ENCODE measurements at regions not wholly inside any gene's neighbourhood (a gene's known extent, or its start where the extent isn't known, plus 50 kb on each side); places are given as distances from the start of the nearest gene placed in this dataset.

DNA sequence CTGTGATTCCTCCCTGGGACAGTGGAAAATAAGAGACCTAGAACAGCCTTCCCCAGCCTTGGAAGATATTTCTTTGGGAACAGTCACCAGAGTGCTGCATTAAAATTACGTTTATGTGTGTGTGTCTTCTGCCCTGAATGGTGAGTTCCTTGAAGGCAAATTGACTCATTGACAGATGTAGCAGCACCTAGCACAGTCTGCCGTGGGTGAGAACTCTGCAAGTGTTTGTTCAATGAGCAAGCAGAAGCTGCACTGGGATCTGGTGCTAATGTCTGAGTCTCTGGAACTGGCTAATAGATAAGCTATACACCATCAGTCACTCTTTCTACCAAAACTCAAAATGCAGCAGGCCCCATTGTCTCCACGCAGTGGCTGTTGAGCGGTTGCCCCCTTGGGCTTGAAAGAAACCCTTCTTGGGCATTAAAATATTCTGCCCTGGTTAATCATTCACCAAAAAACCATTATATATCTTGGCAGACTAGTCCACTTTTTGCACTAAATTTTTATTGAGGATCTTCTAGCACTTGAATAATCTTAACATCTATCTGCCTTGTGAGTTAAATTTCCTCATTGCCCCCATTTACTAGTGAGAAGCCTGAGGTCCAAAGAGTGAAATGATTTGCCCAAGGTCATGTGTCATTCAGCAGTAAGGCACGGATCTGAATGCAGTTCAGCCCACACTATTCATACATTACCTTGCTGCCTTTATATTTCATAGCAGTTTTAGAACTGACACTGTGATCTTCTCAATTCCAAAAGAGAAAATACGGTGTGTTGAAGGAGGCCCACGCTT lies 87.8 kb upstream of the GALNT18 start:
- intact Hi-C loops (cut with micrococcal nuclease; ENCODE audit: unreplicated experiment) = no loop called here
- Histone ChIP-seq H3K79me2 (ENCODE audit: insufficient read depth, low read length) (no peaks in the 10 kb centered on the region), H3K4me3 (replicated peaks in 1 of 3; ENCODE audit: insufficient read depth in 1 of 3, low read depth in 2 of 3, low read length in 3 of 3) (no peak overlapping the region), H3K27me3 (ENCODE audit: control insufficient read depth in 1 of 2, insufficient read depth in 2 of 2, low read length in 2 of 2) (peaks cover 1 to 16% of the 10 kb centered on the region in 2 experiments; a peak in 3 of 5 replicates), H3K9me3 (ENCODE audit: low read length) (no peaks in the 10 kb centered on the region), H3K4me2 (ENCODE audit: low read depth, low read length) (no peak overlapping the region), H3K36me3 (replicated peaks in 1 of 2; ENCODE audit: control insufficient read depth in 1 of 2, insufficient read depth in 2 of 2, low read length in 2 of 2) (no peaks in the 10 kb centered on the region), H2AFZ (ENCODE audit: low read length) (no peak overlapping the region), H4K20me1 (ENCODE audit: insufficient read depth, low read length) (no peaks in the 10 kb centered on the region), H3K9ac (ENCODE audit: insufficient read depth, low read depth, low read length) (no peak overlapping the region), H3K4me1 (ENCODE audit: insufficient read depth, low read length) (no peaks in the 10 kb centered on the region), H3K27ac (ENCODE audit: extremely low read length, insufficient read depth, low read length) (no peak overlapping the region)
- FAIRE-seq (no peak), ATAC-seq (no peak), DNase-seq (ENCODE audit: low spot score) (no peak)
- in situ Hi-C loops (cut with HindIII; ENCODE audit: extremely low pct_ligation_motif_present, low pct_unique_long_range_greater_than_20kb) = no loop called here
- 13% methylated on average over 7 of the region's 7 CpGs for WGBS (ENCODE audit: low lambda C conversion rate)
- ChIA-PET POLR2A (no interaction called here), CTCF (ENCODE audit: low intra/inter-chr PET ratio, low total read pairs) (no interaction called here)
- TF ChIP-seq CBX2 (IDR thresholded peaks at IDR 0.05; ENCODE audit: low read depth, low read length) (no peak), CBX2 (CRISPR knock-in tag; IDR thresholded peaks at IDR 0.05; ENCODE audit: low read depth) (no peak), KLF12 (CRISPR knock-in tag; IDR thresholded peaks at IDR 0.05; ENCODE audit: borderline replicate concordance) (no peak), ZNF713 (CRISPR knock-in tag; IDR thresholded peaks at IDR 0.05) (no peak), SALL1 (CRISPR knock-in tag; IDR thresholded peaks at IDR 0.05) (no peak), XRCC5 (optimal IDR thresholded peaks at IDR 0.05; ENCODE audit: low read length) (no peak), RELA (CRISPR knock-in tag; IDR thresholded peaks at IDR 0.05) (no peak), ZNF672 (CRISPR knock-in tag; IDR thresholded peaks at IDR 0.05) (no peak), PCBP2 (optimal IDR thresholded peaks at IDR 0.05; ENCODE audit: low read depth, low read length, poor library complexity, severe bottlenecking) (no peak), ONECUT2 (CRISPR knock-in tag; IDR thresholded peaks at IDR 0.05) (no peak), ZNF446 (CRISPR knock-in tag; IDR thresholded peaks at IDR 0.05) (no peak)
- TF ChIP-seq, protein P1, sequence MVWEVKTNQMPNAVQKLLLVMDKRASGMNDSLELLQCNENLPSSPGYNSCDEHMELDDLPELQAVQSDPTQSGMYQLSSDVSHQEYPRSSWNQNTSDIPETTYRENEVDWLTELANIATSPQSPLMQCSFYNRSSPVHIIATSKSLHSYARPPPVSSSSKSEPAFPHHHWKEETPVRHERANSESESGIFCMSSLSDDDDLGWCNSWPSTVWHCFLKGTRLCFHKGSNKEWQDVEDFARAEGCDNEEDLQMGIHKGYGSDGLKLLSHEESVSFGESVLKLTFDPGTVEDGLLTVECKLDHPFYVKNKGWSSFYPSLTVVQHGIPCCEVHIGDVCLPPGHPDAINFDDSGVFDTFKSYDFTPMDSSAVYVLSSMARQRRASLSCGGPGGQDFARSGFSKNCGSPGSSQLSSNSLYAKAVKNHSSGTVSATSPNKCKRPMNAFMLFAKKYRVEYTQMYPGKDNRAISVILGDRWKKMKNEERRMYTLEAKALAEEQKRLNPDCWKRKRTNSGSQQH (CRISPR knock-in tag; IDR thresholded peaks at IDR 0.05; ENCODE audit: low read depth) = no peak
- TF ChIP-seq, protein P2, sequence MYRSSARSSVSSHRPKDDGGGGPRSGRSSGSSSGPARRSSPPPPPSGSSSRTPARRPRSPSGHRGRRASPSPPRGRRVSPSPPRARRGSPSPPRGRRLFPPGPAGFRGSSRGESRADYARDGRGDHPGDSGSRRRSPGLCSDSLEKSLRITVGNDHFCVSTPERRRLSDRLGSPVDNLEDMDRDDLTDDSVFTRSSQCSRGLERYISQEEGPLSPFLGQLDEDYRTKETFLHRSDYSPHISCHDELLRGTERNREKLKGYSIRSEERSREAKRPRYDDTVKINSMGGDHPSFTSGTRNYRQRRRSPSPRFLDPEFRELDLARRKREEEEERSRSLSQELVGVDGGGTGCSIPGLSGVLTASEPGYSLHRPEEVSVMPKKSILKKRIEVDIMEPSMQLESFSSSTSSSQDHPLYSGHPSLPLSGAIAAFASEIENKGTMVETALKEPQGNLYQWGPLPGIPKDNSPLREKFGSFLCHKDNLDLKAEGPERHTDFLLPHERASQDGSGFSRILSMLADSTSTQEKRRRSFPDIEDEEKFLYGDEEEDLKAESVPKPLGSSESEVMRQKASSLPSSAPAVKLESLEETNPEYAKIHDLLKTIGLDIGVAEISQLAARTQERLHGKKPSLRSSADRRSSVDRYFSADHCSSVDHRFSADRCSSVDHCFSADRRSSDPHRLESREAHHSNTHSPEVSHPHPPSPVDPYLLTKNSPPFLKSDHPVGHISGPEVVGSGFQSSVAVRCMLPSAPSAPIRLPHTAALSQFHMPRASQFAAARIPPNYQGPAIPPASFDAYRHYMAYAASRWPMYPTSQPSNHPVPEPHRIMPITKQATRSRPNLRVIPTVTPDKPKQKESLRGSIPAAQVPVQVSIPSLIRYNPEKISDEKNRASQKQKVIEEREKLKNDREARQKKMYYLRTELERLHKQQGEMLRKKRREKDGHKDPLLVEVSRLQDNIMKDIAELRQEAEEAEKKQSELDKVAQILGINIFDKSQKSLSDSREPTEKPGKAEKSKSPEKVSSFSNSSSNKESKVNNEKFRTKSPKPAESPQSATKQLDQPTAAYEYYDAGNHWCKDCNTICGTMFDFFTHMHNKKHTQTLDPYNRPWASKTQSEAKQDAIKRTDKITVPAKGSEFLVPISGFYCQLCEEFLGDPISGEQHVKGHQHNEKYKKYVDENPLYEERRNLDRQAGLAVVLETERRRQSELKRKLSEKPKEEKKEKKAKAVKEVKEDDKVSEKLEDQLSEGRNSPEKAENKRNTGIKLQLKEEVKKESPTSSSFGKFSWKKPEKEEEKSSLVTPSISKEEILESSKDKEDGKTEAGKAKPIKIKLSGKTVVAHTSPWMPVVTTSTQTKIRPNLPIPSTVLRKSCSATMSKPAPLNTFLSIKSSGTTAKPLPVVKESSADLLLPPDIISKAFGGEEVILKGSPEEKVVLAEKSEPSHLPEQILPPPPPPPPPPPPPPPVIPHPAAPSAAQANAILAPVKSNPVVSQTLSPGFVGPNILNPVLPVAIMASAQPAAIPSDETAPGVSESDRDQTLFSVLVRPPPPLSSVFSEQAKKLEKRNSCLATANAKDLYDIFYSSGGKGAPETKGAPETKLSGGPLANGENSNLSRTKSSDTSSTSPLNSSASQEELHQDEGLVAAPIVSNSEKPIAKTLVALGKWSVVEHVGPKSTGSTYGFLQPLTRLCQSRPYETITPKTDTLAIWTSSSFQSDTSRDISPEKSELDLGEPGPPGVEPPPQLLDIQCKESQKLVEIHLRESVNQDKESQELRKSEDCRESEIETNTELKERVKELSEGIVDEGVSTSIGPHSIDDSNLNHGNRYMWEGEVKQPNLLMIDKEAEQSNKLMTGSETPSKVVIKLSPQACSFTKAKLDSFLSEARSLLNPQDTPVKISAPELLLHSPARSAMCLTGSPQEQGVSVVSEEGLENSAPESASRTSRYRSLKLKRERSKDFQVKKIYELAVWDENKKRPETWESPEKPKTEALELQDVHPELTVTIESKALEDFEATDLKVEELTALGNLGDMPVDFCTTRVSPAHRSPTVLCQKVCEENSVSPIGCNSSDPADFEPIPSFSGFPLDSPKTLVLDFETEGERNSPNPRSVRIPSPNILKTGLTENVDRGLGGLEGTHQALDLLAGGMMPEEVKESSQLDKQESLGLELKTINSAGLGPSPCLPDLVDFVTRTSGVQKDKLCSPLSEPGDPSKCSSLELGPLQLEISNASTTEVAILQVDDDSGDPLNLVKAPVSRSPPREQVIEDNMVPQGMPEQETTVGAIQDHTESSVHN (CRISPR knock-in tag; IDR thresholded peaks at IDR 0.05) = no peak
- TF ChIP-seq, protein P3, sequence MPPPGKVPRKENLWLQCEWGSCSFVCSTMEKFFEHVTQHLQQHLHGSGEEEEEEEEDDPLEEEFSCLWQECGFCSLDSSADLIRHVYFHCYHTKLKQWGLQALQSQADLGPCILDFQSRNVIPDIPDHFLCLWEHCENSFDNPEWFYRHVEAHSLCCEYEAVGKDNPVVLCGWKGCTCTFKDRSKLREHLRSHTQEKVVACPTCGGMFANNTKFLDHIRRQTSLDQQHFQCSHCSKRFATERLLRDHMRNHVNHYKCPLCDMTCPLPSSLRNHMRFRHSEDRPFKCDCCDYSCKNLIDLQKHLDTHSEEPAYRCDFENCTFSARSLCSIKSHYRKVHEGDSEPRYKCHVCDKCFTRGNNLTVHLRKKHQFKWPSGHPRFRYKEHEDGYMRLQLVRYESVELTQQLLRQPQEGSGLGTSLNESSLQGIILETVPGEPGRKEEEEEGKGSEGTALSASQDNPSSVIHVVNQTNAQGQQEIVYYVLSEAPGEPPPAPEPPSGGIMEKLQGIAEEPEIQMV (CRISPR knock-in tag; IDR thresholded peaks at IDR 0.05; ENCODE audit: low read depth) = no peak
- no TSS peak for BruUV-seq (replicated peaks)
